NCI-H1417 treated with DMSO at 0.1 percent for 48 hours (cell line): ENCODE measurements at regions not wholly inside any gene's neighbourhood (a gene's known extent, or its start where the extent isn't known, plus 50 kb on each side); places are given as distances from the start of the nearest gene placed in this dataset.

ENCODE experiments used
- DNase-seq: peaks from one replicate; lab custom pipeline; 2025; lab: John Stamatoyannopoulos, UW

GRCh38 chr1:75984781-75985180 lies 52.6 kb upstream of the ASB17 start:
- DNase-seq: no peak

- no peak for DNase-seq
Observed at GRCh38 chr1:75985827-75986226, 53.6 kb upstream of the ASB17 start.

GRCh38 chr1:75986478-75986877 lies 54.3 kb upstream of the ASB17 start:
- DNase-seq: no peak

GRCh38 chr1:75989121-75989520 lies 56.9 kb upstream of the ASB17 start:
- DNase-seq: no peak

- DNase-seq: no peak
Observed at GRCh38 chr1:75990686-75991085, 58.5 kb upstream of the ASB17 start.

GRCh38 chr1:75991497-75992114 lies 59.4 kb upstream of the ASB17 start:
- peak; percentile 53 for DNase-seq

- no peak for DNase-seq
Observed at GRCh38 chr1:75992312-75992711, 60.1 kb upstream of the ASB17 start.

GRCh38 chr1:75993661-75994060 lies 61.5 kb upstream of the ASB17 start:
- no peak for DNase-seq

GRCh38 chr1:75996196-75996595 lies 64.0 kb upstream of the ASB17 start:
- DNase-seq: no peak

GRCh38 chr1:75999034-75999433 lies 66.8 kb upstream of the ASB17 start:
- DNase-seq: no peak

GRCh38 chr1:76003946-76004345 lies 70.6 kb upstream of the ST6GALNAC3 start:
- DNase-seq: no peak

- DNase-seq: no peak
Observed at GRCh38 chr1:76005765-76006164, 68.8 kb upstream of the ST6GALNAC3 start.

- DNase-seq: no peak
Observed at GRCh38 chr1:76006234-76006633, 68.3 kb upstream of the ST6GALNAC3 start.

- no peak for DNase-seq
Observed at GRCh38 chr1:76010802-76011201, 63.7 kb upstream of the ST6GALNAC3 start.

- no peak for DNase-seq
Observed at GRCh38 chr1:76012341-76013205, 62.0 kb upstream of the ST6GALNAC3 start.

- no peak for DNase-seq
Observed at GRCh38 chr1:76013206-76013581, 61.4 kb upstream of the ST6GALNAC3 start.

- DNase-seq: no peak
Observed at GRCh38 chr1:76015478-76016103, 59.0 kb upstream of the ST6GALNAC3 start.

- DNase-seq: no peak
Observed at GRCh38 chr1:76018045-76018444, 56.5 kb upstream of the ST6GALNAC3 start.

- DNase-seq: no peak
Observed at GRCh38 chr1:76021846-76022245, 52.7 kb upstream of the ST6GALNAC3 start.

GRCh38 chr1:76023669-76024435 lies 50.7 kb upstream of the ST6GALNAC3 start:
- no peak for DNase-seq
